ENCODE measurements at regions not wholly inside any gene's neighbourhood (a gene's known extent, or its start where the extent isn't known, plus 50 kb on each side); places are given as distances from the start of the nearest gene placed in this dataset.

DNA sequence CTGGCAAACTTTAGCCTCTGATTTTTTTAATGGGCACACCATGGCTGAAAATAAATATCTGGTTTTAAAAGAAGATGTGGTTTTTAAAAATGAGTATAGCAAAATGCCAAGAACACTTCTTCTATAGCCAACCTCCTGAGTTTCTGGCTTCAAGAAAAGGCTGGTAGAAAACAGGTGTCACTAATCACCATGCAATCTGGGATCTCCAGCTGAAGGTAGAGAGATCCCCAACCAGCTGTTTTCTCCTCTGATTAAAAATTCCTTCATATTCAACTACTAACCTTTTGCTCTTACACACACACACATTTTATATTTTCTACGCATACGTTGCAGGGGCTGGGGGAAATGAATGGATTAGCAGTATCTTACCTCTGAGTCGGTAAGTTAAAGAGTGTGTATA, 279.6 kb upstream of the ROBO2 start:
- no peak for DNase-seq (ENCODE audit: low spot score)
- Mint-ChIP-seq H3K4me1 (ENCODE audit: low read depth) (no peaks in the 10 kb centered on the region), H3K9me3 (peaks cover 33% of the 10 kb centered on the region), H3K36me3 (ENCODE audit: low read depth) (no peaks in the 10 kb centered on the region), H3K27me3 (ENCODE audit: low read depth) (no peaks in the 10 kb centered on the region), H3K27ac (no peak overlapping the region), H3K4me3 (ENCODE audit: low read depth) (no peak overlapping the region)
- intact Hi-C loops (cut with micrococcal nuclease), result no loop called here

DNA sequence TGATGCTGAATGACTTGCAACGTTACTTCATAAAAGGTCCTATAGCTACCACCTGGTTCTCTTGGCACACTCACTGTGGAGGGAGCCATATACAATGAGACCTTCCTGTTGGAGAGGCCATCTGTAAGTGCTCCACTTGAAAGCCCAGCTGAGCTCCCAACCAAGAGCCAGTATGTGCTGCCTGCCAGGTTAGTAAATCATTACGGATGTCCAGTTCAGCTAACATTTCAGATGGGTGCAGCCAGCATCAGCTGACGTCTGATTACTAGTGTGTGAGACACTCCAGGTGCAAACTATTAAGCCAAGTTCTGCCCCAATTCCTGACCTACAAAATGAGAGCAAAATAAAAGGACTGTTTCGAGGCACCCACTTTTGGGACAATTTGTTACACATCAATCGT, 274.4 kb upstream of the ROBO2 start:
- intact Hi-C loops (cut with micrococcal nuclease), result no loop called here
- H3K9me3 Mint-ChIP-seq, result peaks cover 30% of the 10 kb centered on the region
- H3K4me1 Mint-ChIP-seq (ENCODE audit: low read depth), result no peaks in the 10 kb centered on the region
- H3K4me3 Mint-ChIP-seq (ENCODE audit: low read depth), result no peak overlapping the region
- no peak overlapping the region for H3K27ac Mint-ChIP-seq
- H3K36me3 Mint-ChIP-seq (ENCODE audit: low read depth), result no peaks in the 10 kb centered on the region
- H3K27me3 Mint-ChIP-seq (ENCODE audit: low read depth), result no peaks in the 10 kb centered on the region
- no peak for DNase-seq (ENCODE audit: low spot score)

DNA sequence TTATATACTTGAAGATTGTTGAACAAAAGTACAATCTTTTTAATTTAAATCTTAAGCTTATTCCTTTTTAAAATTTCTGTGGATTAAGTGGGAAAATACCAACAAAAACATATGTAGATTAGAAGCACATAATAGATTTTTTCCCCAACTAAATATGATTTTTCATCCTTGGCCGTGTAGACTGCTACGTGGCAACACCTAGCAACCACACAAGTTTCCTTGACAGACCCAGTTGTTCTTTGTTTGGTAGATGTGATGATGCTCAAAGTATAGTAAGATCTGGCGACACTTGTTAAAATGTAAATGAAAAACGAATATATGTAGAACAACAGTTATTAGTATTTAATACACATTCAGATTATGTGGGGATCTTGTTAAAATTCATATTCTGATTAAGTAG, 271.0 kb upstream of the ROBO2 start:
- DNase-seq (ENCODE audit: low spot score), result no peak
- Mint-ChIP-seq H3K27ac (no peak overlapping the region), H3K4me1 (ENCODE audit: low read depth) (no peaks in the 10 kb centered on the region), H3K36me3 (ENCODE audit: low read depth) (no peaks in the 10 kb centered on the region), H3K27me3 (ENCODE audit: low read depth) (no peaks in the 10 kb centered on the region), H3K4me3 (ENCODE audit: low read depth) (no peak overlapping the region), H3K9me3 (peaks cover 45% of the 10 kb centered on the region)
- intact Hi-C loops (cut with micrococcal nuclease), result no loop called here

DNA sequence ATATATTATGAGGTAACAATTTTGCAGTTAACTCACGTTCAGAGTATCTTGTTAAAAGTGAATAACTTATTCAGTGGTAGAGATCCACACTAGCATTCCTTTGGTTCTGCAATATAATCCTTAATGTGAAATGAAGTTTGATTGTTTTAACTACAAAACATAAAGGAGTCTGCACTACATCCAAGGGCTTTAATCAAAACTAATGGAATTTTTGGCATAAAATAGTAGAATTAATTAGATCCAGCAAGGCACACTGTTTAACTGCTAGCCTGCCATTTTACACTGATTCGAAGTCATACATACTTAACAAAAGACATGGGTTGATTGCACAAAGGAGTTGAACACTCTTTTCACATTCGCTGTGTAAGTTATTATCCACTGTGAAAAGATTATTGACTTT, 263.0 kb upstream of the ROBO2 start:
- no peak for DNase-seq (ENCODE audit: low spot score)
- H3K4me3 Mint-ChIP-seq (ENCODE audit: low read depth), result no peak overlapping the region
- H3K27ac Mint-ChIP-seq, result no peak overlapping the region
- no peaks in the 10 kb centered on the region for H3K27me3 Mint-ChIP-seq (ENCODE audit: low read depth)
- H3K9me3 Mint-ChIP-seq, result peaks cover 52% of the 10 kb centered on the region
- no peaks in the 10 kb centered on the region for H3K36me3 Mint-ChIP-seq (ENCODE audit: low read depth)
- H3K4me1 Mint-ChIP-seq (ENCODE audit: low read depth), result no peaks in the 10 kb centered on the region
- intact Hi-C loops (cut with micrococcal nuclease), result no loop called here

DNA sequence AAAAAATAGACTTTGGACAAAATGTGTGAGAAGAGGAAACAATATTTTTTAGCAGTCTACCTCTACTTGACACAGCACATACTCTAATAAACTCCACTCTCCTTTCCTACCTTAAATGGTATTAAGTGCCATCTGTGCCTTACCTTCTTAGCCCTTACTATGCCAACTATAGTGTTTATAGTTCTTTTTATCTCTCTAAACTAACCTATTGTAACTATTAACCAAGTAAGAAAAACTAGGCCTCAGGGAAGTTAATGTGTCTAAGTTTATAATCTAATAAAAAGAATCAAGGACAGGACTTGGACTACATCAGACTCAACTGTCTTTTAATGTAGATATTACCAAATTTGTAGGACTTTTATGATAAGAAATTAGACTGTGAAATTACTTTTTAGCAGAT, 251.7 kb upstream of the ROBO2 start:
- Mint-ChIP-seq H3K9me3 (peaks cover 28% of the 10 kb centered on the region), H3K27me3 (ENCODE audit: low read depth) (no peaks in the 10 kb centered on the region), H3K4me3 (ENCODE audit: low read depth) (no peak overlapping the region), H3K27ac (no peak overlapping the region), H3K36me3 (ENCODE audit: low read depth) (no peaks in the 10 kb centered on the region), H3K4me1 (ENCODE audit: low read depth) (no peaks in the 10 kb centered on the region)
- intact Hi-C loops (cut with micrococcal nuclease), result no loop called here
- no peak for DNase-seq (ENCODE audit: low spot score)

DNA sequence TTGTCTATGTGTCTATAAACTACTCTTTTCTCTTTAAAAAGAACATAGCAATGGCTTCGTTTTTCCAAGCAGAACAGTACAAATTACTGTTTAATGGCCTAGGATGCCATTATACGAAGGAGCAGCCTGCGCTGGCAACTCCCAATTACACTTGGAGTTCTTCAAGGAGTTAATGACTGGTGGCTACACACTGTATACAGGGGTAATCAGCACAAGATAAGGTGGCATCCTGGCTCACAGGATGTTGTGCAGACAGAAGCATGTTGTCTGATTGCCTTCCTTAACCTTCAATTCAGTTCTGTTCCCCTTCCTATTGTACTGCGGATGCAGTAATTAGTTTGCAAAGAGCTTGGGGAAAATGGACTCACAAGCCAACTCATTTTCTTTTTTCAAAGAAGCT, 250.7 kb upstream of the ROBO2 start:
- H3K36me3 Mint-ChIP-seq (ENCODE audit: low read depth), result no peaks in the 10 kb centered on the region
- H3K27ac Mint-ChIP-seq, result no peak overlapping the region
- H3K4me1 Mint-ChIP-seq (ENCODE audit: low read depth), result no peaks in the 10 kb centered on the region
- peaks cover 25% of the 10 kb centered on the region for H3K9me3 Mint-ChIP-seq
- H3K4me3 Mint-ChIP-seq (ENCODE audit: low read depth), result no peak overlapping the region
- no peak for DNase-seq (ENCODE audit: low spot score)
- intact Hi-C loops (cut with micrococcal nuclease), result no loop called here
- H3K27me3 Mint-ChIP-seq (ENCODE audit: low read depth), result no peaks in the 10 kb centered on the region

DNA sequence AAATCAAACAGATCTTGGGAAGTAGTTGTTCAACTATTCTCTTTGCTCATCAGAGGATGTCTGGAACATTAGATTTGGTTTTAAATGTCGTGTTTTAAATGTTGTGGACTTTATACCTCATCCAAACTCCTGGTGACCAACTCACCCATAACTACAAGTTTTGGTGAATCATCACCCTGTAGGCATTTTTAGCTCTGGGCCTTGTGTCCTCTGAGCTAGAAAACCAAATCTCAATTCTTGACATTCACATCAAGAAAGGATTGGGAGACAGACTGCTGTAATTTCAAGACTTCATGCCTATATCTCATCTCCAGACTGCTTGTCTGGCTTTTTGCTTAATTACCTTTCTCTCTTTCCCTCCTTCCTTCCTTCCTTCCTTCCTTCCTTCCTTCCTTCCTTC, 228.5 kb upstream of the ROBO2 start:
- Mint-ChIP-seq H3K27me3 (ENCODE audit: low read depth) (no peaks in the 10 kb centered on the region), H3K9me3 (peaks cover 43% of the 10 kb centered on the region), H3K27ac (no peak overlapping the region), H3K36me3 (ENCODE audit: low read depth) (no peaks in the 10 kb centered on the region), H3K4me3 (ENCODE audit: low read depth) (no peak overlapping the region), H3K4me1 (ENCODE audit: low read depth) (no peaks in the 10 kb centered on the region)
- DNase-seq (ENCODE audit: low spot score), result no peak
- intact Hi-C loops (cut with micrococcal nuclease), result no loop called here

DNA sequence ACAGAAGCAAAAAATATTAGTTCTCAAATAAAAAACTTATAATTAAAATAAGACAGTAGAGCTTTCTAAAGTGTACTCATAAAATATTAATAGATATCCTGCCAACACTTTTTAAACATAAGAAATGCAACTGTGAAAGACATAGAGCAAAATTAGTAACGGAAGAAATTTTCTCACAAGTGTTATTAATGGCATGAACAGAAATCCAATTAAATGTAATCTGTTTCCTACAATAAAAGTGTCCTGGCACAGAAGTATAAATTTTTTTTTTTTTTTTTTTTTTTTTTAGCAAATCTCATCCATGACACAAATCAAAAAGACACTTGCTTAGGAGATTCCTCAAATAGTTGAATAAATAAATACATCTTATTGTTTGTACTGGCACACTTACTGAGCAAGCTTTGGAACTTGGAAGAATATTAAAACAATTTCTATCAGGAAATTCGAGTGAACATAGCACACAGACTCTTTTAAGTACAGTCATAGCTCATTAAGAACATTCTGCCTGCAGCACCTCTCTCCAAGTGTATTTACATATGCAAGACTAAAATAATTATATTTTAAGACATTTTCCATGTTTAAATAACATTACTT, 227.2 kb upstream of the ROBO2 start:
- Mint-ChIP-seq H3K4me3 (ENCODE audit: low read depth) (no peak overlapping the region), H3K36me3 (ENCODE audit: low read depth) (no peaks in the 10 kb centered on the region), H3K9me3 (peaks cover 40% of the 10 kb centered on the region), H3K4me1 (ENCODE audit: low read depth) (no peaks in the 10 kb centered on the region), H3K27ac (no peak overlapping the region), H3K27me3 (ENCODE audit: low read depth) (no peaks in the 10 kb centered on the region)
- DNase-seq (ENCODE audit: low spot score), result no peak
- intact Hi-C loops (cut with micrococcal nuclease), result no loop called here

DNA sequence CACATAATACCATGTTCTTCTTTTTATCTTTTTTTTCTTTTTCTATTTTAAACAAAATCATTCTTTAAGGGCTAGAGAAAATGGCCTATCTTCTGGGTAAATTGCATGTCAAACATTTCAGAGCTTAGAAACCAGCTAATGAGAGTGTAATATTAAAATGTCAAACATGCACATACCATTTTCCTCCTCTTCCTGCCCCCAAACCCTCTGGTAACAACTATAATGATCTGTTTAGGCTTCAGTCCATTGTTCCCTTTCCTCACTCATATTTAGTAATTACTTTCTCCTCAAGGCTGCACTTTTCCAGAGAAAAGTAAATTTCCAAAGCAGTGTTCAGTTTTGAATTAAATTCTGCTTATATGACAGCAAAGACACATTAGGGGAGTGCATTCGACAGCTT, 224.3 kb upstream of the ROBO2 start:
- Mint-ChIP-seq H3K4me3 (ENCODE audit: low read depth) (no peak overlapping the region), H3K27ac (no peak overlapping the region), H3K36me3 (ENCODE audit: low read depth) (no peaks in the 10 kb centered on the region), H3K9me3 (peaks cover 43% of the 10 kb centered on the region), H3K4me1 (ENCODE audit: low read depth) (no peaks in the 10 kb centered on the region), H3K27me3 (ENCODE audit: low read depth) (no peaks in the 10 kb centered on the region)
- DNase-seq (ENCODE audit: low spot score), result no peak
- intact Hi-C loops (cut with micrococcal nuclease), result no loop called here

DNA sequence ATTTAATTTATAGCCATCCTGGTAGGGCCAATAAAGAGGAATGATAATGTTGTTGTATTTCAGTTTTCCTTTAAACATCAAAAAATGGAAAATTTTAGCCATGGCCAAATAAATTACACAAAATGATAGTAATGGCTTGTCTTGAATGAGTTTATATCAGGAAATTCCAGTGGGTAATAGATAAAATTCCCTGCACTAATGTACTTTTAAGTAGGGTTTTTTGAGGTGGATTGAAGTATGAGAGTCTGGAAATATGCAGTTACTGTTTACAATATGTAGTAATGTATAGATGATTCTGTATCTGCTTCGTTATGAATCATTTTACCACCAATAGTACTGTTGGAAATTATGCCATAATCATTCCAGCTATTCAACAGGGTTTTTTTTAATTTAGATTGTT, 219.4 kb upstream of the ROBO2 start:
- no peak overlapping the region for H3K27ac Mint-ChIP-seq
- H3K4me1 Mint-ChIP-seq (ENCODE audit: low read depth), result no peaks in the 10 kb centered on the region
- no peak overlapping the region for H3K4me3 Mint-ChIP-seq (ENCODE audit: low read depth)
- intact Hi-C loops (cut with micrococcal nuclease), result no loop called here
- H3K9me3 Mint-ChIP-seq, result peaks cover 42% of the 10 kb centered on the region
- H3K36me3 Mint-ChIP-seq (ENCODE audit: low read depth), result no peaks in the 10 kb centered on the region
- DNase-seq (ENCODE audit: low spot score), result no peak
- H3K27me3 Mint-ChIP-seq (ENCODE audit: low read depth), result no peaks in the 10 kb centered on the region

DNA sequence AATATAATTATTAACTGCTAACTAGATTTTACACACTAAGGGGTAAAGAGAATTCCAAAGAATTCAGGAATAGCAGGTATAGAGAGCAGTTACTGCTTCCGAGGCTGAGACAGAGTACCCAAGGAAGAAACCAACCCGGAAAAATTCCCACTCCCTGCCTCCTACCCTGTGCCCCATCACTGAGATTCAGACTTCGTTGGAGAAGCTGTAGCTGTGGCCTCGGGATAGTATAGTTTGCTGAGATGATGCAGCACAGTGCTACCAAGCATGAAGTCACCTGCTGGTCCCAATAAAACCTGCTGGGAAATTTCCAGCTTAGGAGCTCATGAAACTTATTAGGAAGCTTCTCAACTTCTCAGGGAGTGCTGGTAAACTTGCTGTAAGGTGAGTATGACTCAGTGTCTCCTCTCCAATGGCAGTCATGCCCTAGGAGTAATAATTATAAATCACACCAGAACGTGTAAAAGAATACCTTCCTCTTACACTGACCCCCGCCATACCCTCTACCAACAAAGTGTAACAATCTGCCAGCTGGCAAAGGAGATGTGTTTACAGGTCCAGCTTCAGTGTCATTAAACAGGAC, 215.2 kb upstream of the ROBO2 start:
- no peak for DNase-seq (ENCODE audit: low spot score)
- no peak overlapping the region for H3K4me3 Mint-ChIP-seq (ENCODE audit: low read depth)
- H3K9me3 Mint-ChIP-seq, result peaks cover 29% of the 10 kb centered on the region
- no peak overlapping the region for H3K27ac Mint-ChIP-seq
- intact Hi-C loops (cut with micrococcal nuclease), result no loop called here
- no peaks in the 10 kb centered on the region for H3K36me3 Mint-ChIP-seq (ENCODE audit: low read depth)
- H3K27me3 Mint-ChIP-seq (ENCODE audit: low read depth), result no peaks in the 10 kb centered on the region
- H3K4me1 Mint-ChIP-seq (ENCODE audit: low read depth), result no peaks in the 10 kb centered on the region

DNA sequence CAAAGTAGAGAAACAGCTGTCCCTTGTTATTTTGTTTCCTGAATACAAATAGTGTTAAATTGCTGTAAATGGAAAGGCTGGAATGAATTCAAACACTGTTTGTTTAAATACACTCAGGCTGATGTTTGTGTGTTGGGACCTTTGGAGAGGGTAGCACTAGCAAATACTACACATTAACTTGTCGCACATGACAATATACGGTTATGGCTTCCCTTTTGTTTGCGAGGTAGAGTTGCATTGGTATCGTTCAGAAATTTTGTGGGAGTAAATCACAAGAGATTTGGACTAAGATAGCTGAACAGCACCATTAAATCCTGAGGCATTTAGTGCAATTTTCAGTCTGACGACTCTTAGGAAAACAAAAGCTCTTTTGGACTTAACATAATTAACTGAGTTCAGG, 213.0 kb upstream of the ROBO2 start:
- Mint-ChIP-seq H3K4me1 (ENCODE audit: low read depth) (no peaks in the 10 kb centered on the region), H3K9me3 (peaks cover 37% of the 10 kb centered on the region), H3K4me3 (ENCODE audit: low read depth) (no peak overlapping the region), H3K36me3 (ENCODE audit: low read depth) (no peaks in the 10 kb centered on the region), H3K27me3 (ENCODE audit: low read depth) (no peaks in the 10 kb centered on the region), H3K27ac (no peak overlapping the region)
- intact Hi-C loops (cut with micrococcal nuclease), result no loop called here
- no peak for DNase-seq (ENCODE audit: low spot score)

DNA sequence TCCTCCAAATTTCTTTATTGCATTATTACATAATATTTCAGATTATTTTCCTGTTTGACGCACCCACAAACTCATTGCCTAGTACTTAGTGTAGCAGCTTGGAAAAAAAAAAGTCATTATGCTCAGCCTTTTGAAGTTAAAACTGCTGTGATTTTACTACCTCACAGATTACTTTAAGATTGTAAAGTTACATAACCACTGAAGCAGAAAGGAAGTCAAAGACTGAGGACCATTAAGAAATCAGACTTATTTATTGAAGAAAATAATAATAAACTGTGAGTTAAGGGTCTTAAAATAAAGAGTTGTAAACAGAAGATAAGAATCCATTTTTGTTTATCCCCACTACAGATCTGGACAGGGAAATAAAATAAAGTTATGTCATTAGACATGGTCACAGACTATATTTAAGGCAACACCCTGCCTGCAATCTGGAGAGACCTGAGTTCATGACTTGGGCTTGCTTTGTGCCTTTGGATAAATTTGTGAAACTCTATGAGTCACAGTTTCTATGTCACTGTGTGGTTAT, 212.1 kb upstream of the ROBO2 start:
- peaks cover 43% of the 10 kb centered on the region for H3K9me3 Mint-ChIP-seq
- intact Hi-C loops (cut with micrococcal nuclease), result no loop called here
- H3K36me3 Mint-ChIP-seq (ENCODE audit: low read depth), result no peaks in the 10 kb centered on the region
- H3K27ac Mint-ChIP-seq, result no peak overlapping the region
- DNase-seq (ENCODE audit: low spot score), result no peak
- H3K27me3 Mint-ChIP-seq (ENCODE audit: low read depth), result no peaks in the 10 kb centered on the region
- H3K4me1 Mint-ChIP-seq (ENCODE audit: low read depth), result no peaks in the 10 kb centered on the region
- H3K4me3 Mint-ChIP-seq (ENCODE audit: low read depth), result no peak overlapping the region

DNA sequence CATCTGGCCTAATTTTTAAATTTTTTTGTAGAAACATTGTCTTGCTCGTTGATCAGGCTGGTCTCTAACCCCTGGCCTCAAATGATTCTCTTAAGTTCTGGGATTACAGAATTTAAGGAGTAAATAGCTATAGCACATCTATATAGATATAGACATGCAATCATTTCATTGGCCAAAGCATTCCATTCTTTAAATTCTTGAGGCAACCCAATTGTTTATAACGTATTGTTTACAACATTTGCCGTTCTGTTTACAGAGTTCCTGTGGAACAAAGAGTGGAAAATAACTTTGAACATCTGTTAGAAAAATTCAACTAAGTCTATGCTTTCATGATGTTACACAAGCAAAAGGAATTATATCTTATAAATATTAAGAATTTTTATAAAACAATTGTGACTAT, 205.2 kb upstream of the ROBO2 start:
- Mint-ChIP-seq H3K4me3 (ENCODE audit: low read depth) (no peak overlapping the region), H3K36me3 (ENCODE audit: low read depth) (no peaks in the 10 kb centered on the region), H3K27me3 (ENCODE audit: low read depth) (no peaks in the 10 kb centered on the region), H3K27ac (no peak overlapping the region), H3K4me1 (ENCODE audit: low read depth) (no peaks in the 10 kb centered on the region), H3K9me3 (peaks cover 48% of the 10 kb centered on the region)
- DNase-seq (ENCODE audit: low spot score), result no peak
- intact Hi-C loops (cut with micrococcal nuclease), result no loop called here
